ENCODE measurements at regions not wholly inside any gene's neighbourhood (a gene's known extent, or its start where the extent isn't known, plus 50 kb on each side); places are given as distances from the start of the nearest gene placed in this dataset.

- peak in 1 of 4 experiments; percentile 13 for TF ChIP-seq CTCF (IDR thresholded peaks at IDR 0.05)
- no peak for TF ChIP-seq POLR2A (IDR thresholded peaks at IDR 0.05)
- no peak for TF ChIP-seq POLR2AphosphoS5 (IDR thresholded peaks at IDR 0.05)
- TF ChIP-seq EP300 (IDR thresholded peaks at IDR 0.05): no peak
Observed at GRCh38 chr1:30087465-30087864, 635.9 kb downstream of the MATN1 start.
